ENCODE measurements at regions not wholly inside any gene's neighbourhood (a gene's known extent, or its start where the extent isn't known, plus 50 kb on each side); places are given as distances from the start of the nearest gene placed in this dataset.
"Not testable (repeated sequence)": the region's sequence is repeated elsewhere in the genome, so short reads cannot be mapped to it uniquely, and the experiment has no call there.

DNA sequence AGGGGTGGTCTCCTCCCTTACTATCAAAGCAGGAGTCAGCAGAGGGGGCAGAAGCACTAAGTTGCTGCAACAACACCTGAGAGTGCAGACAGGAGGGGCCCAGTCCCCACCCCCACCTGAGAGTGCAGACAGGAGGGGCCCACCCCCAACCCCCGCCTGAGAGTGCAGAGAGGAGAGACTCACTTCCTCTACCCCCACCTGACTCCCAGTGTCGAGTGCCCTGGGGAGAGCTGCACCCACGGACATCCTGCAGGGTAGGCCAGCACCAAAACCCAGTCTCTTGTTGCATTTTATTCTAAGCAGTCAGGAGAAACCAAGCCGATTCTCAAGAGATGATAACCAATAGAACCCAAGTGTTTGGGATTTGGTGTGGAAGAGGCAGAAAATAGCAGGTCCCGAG is 78.4 kb downstream of the NAPG start:
- DNase-seq: peak in 1 of 2 donors; percentile 48

DNA sequence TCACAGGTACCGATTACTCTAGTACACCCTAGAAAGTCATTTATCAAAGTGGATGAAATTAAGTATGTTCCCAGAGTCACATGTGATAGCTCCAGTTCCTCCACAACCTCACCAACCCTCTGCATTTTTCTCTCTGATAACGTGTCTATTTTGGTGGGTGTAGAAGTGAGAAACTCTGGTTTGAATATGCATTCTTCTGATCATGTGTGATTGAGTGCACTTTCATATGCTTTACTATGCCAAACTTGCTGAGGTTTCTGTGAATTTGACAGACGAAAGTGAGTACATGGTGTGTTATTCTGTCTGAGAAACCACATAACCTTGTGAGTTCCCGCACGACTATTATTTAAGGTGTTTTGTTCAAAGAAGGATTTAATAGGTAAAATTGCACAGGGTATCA is 81.1 kb downstream of the NAPG start:
- not testable (repeated sequence) for DNase-seq

DNA sequence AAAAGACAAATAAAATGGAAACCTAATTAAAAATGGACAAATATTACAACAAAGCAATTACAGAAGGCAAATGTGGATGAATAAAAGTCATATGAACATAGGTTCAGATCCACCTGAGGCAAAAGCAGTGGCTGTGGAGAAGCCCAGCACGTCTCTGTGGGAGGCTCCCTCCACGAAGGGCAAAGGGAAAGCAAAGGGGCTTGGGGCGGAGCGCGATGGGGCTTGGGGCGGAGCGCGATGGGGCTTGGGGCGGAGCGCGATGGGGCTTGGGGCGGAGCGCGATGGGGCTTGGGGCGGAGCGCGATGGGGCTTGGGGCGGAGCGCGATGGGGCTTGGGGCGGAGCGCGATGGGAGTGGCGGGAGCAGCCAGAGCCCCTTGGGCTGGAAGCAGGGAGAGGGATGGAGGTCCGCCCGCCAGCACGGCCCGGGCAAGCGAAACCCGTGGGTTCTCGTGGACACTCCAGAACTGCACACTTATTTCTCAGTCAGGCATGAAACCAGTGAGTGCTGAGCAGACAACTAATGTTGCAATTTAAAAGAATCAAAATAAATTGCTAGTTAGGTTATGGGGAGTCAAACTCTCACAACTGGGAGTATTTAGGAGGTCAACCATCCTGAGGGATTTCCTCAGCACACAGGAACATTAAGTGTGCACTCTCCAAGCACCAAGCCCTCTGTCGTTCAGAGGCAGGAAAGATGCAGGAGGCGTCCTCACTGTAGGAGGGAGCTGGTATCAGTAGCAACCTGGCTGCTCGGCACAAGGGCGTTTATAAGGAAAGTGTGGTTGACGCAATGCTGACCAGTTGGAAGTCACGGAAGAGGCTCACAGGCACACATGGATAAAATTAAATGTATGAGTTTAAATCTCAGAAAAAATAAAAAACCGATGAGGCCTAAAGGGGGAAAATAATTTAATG is 81.8 kb downstream of the NAPG start:
- DNase-seq: not testable (repeated sequence)

DNA sequence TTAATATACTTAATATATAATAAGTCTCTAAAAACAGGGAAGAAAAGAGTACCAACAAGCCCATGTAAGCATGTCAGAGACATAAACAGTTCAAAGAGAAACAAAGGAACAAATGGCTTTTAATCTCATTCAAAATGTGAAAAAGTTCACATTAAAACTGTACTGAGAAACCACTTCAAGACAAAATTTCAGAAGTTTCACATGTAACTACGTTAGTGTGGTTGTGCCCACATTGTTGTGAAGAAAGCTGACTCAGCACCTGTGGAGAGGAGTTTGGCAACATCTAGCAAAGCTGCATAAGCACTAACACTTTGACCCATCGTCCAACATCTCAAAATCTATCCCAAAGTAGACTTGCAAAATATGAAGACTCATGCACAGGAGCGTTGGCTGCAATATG is 82.6 kb downstream of the NAPG start:
- DNase-seq: not testable (repeated sequence)

DNA sequence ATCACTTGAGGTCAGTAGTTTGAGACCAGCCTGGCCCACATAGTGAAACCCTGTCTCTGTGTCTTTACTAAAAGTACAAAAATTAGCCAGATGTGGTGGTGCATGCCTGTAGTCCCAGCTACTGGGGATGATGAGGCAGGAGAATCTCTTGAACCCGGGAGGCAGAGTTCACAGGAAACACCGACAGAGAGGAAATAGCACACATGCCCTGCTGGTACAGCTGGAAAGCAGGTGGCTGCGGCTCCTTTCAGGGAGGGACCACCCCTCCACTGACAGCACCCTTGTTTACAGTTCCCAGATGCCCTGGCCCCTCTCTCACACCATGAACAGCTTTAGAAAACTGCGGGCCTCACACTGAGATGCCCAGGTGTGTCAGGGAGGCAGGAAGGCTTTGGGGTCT is 83.2 kb downstream of the NAPG start:
- not testable (repeated sequence) for DNase-seq

DNA sequence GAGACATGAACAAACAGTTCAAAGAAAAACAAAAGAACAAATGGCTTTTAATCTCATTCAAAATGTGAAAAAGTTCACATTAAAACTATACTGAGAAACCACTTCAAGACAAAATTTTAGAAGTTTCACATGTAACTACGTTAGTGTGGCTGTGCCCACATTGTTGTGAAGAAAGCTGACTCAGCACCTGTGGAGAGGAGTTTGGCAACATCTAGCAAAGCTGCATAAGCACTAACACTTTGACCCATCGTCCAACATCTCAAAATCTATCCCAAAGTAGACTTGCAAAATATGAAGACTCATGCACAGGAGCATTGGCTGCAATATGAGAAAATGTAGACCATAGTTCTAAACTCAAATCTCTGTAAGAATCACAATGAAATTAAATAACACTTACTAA is 87.4 kb downstream of the NAPG start:
- not testable (repeated sequence) for DNase-seq

DNA sequence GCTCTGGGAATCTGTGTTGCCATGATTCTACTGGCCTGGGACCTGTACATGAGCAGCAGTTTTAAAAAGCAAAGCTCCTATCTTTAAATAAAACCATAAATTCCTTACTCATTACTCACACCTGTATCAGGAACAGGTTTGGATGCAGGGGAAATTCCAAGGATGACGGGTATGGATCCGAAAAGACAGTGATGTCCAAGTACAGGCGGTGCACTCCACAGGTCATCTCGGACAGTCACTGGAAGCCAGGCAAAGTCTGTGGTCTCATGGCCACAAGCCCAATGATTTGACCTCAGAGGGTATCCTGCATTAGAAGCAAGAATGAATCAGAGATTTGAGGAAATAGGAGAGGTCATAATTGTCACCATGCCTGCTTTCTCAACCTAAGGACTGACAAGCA is 90.9 kb downstream of the NAPG start:
- DNase-seq: not testable (repeated sequence)

DNA sequence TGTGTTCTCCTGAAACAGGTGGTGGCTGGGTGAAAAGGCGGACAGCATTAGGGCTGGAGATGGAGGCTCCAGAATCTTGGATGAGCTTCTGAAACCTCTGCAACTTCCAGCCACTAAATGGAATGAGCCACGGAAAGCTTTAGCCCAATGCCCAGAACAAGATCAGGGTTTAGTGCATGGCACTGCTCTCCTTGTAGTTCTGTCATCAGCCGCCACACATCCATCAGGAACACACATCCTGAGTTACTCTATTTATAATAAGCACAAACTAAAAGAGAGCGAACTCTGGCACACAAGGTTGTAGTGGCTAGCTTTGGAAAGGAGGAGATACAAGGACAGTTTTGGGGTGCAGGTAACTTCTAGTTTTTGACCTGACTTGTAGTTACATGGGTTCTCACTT is 93.0 kb downstream of the NAPG start:
- DNase-seq: not testable (repeated sequence)

DNA sequence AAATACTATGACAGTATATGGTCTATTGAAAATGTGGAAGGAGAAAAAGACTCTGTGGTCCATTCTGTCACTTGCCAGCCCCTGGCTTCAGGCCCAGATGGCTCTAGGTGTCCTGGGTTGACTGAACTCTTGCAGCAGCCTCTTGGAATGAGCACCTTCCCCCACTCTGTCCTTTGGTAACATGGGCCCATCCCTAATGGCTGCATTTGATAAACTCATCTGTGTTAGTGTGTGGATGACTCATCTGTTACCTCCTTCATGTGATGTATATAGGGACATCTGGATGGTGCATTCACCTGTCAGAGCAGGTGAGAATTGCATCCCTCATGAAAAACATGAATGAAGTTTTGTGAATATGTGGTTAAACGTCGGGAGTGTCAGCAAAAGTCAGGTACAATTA is 93.5 kb downstream of the NAPG start:
- DNase-seq: not testable (repeated sequence)

DNA sequence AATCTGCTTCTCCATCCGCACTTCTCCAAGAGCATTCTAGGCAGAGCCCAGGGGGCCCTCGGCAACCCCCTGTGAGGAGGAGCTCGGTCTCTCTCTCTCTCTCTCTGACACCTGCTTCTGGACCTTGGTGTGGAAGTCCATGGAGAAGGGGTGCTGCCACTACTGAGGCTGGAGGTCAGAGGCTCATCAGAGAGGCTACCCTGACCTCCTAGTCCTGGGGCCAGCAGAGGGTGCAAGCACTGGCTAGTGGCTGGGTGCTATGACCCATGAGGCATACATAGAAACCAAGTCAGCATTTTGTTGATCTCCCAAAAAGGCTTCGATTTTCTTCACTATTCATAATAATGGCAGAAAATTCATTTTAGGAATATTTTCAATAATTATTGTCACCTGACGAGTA is 94.0 kb downstream of the NAPG start:
- not testable (repeated sequence) for DNase-seq
